ENCODE measurements at regions not wholly inside any gene's neighbourhood (a gene's known extent, or its start where the extent isn't known, plus 50 kb on each side); places are given as distances from the start of the nearest gene placed in this dataset.

DNA sequence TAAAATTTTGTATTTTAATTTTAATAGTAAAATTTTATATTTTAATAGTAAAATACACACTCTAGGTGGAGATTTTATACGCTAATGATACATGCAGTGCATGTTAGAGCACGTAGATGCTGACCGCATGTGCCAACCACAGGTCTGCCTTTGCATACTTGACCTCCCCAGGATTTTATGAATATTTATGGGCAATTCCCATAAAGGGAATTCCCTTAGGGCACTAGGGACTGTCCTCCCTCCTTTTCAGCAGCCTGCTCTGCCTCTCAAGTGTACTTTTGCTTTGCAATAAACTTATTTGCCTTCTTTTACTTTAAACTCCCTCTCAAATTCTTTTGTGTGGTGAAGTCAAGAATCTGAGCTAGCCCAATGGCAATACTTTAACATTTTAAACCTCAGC, 217.7 kb upstream of the CDH8 start:
- H3K27me3 Mint-ChIP-seq, result no peaks in the 10 kb centered on the region
- DNase-seq (no peak), ATAC-seq (no peak)
- H3K4me1 Mint-ChIP-seq, result no peaks in the 10 kb centered on the region
- H3K4me3 Mint-ChIP-seq, result no peak overlapping the region
- H3K9me3 Mint-ChIP-seq, result peaks cover 4 to 25% of the 10 kb centered on the region in 2 donors
- no peak overlapping the region for H3K27ac Mint-ChIP-seq

DNA sequence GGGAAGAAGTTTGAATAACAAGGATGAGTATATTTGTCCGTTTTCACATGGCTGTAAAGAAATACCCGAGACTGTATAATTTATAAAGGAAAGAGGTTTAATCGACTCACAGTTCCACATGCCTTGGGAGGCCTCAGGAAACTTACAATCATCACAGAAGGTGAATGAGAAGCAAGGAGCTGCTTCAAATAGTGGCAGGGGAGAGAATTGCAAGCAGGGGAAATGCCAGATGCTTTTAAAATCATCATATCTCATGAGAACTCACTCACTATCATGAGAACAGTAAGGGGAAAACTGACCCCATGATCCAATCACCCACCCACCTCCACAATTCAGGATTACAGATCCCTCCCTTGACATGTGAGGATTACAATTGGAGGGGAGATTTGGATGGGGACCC, 212.8 kb upstream of the CDH8 start:
- no peak overlapping the region for H3K4me3 Mint-ChIP-seq
- H3K27me3 Mint-ChIP-seq, result no peaks in the 10 kb centered on the region
- ATAC-seq (no peak), DNase-seq (no peak)
- H3K9me3 Mint-ChIP-seq, result peaks cover 15 to 23% of the 10 kb centered on the region in 2 donors
- H3K4me1 Mint-ChIP-seq, result no peaks in the 10 kb centered on the region
- H3K27ac Mint-ChIP-seq, result no peak overlapping the region

DNA sequence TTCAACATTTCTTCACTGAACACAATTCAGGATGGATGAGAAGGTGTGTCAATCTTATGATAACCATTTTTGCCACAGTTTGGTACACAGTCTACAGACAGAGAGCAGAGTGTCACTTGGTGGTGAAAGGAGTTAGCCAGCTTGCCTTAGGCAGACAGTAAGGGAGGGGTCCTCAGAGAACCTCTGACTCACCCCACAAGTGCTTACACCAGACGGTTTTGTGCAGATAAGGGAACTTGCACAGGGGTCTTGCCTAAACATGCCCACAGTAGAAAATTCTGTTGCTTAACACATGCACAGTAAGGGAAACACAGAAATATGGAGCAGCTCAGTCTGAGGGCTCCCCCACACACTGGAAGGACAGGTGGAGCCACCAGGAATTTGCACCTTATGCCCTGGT, 204.5 kb upstream of the CDH8 start:
- no peak overlapping the region for H3K4me3 Mint-ChIP-seq
- DNase-seq (no peak), ATAC-seq (no peak)
- H3K4me1 Mint-ChIP-seq, result no peaks in the 10 kb centered on the region
- H3K27ac Mint-ChIP-seq, result no peak overlapping the region
- H3K27me3 Mint-ChIP-seq, result no peaks in the 10 kb centered on the region
- H3K9me3 Mint-ChIP-seq, result peaks cover 13 to 18% of the 10 kb centered on the region in 2 donors

DNA sequence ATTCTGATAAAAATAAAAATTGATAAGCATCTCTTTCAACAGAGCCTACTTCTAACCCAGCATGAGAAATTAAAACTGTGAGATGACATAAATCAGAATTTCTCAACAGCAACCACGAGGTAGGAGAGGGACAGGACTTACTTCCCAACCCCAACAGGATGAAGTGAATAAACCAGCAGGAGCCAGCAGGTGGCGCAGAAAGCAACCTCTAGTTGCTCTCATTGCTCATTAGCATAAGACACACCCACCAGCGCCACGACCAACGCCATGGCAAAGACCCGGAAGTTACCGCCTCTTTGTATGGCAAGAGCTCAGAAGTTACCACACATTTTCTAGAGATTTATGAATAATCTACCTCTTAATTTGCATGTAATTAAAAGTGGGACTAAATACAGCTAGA, 189.4 kb upstream of the CDH8 start:
- peak; percentile 1 to 17 for DNase-seq
- peak; percentile 26 for ATAC-seq

DNA sequence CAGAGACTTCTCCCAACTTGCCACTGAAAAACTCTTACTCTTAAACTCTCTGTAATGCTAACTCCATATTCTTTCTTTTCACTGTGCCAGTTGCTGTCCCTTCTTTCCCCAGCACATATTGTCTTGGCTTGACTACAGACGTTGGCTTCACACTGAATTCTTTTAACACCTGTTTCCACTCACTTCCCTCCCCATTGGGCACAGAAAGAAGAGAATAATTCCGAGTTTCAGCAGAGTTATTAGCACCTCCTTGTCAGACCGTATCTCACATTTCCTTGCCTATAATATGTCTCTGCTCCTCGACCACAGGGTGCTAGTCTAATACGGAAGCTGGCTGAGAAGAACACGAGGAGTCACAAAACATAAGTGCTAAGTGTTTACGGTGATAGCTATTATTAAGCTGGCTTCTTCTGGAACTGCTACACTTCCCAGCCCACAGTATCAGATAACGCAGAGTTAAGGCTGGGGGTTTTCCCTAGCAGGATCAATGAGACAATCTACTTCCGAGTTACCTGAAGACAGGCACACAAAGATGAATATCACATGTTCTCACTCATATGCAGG, 188.5 kb upstream of the CDH8 start:
- H3K4me3 Mint-ChIP-seq, result no peak overlapping the region
- no peaks in the 10 kb centered on the region for H3K27me3 Mint-ChIP-seq
- no peak overlapping the region for H3K27ac Mint-ChIP-seq
- ATAC-seq (no peak), DNase-seq (no peak)
- H3K9me3 Mint-ChIP-seq, result peaks cover 9 to 20% of the 10 kb centered on the region in 2 donors
- no peaks in the 10 kb centered on the region for H3K4me1 Mint-ChIP-seq

More for the DNA sequence above, 189.4 kb upstream of the CDH8 start:
- Mint-ChIP-seq H3K4me3 (no peak overlapping the region), H3K4me1 (no peaks in the 10 kb centered on the region), H3K27ac (no peak overlapping the region), H3K9me3 (peaks cover 7 to 15% of the 10 kb centered on the region in 2 donors), H3K27me3 (no peaks in the 10 kb centered on the region)

DNA sequence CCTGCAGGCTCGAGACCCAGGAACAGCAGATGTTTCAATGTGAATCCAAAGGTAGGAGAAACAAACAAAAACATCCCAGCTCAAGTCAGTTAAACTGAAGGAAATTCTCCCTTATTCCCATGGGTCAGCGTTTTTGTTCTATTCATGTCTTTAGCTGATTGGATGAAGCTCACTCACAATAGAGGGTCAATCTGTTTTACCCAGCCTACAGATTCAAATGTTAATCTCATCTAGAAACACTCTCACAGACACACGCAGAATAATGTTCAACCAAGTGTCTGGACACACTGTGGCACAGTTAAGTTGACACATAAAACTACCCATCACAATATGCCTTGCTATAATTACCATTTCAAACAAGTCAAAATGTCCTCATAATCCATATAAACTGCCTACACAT, 180.6 kb upstream of the CDH8 start:
- DNase-seq, result no peak
- Mint-ChIP-seq H3K9me3 (peaks cover 33 to 34% of the 10 kb centered on the region in 2 donors), H3K4me1 (no peaks in the 10 kb centered on the region), H3K27me3 (no peaks in the 10 kb centered on the region), H3K4me3 (no peak overlapping the region), H3K27ac (no peak overlapping the region)
- ATAC-seq, result no peak

DNA sequence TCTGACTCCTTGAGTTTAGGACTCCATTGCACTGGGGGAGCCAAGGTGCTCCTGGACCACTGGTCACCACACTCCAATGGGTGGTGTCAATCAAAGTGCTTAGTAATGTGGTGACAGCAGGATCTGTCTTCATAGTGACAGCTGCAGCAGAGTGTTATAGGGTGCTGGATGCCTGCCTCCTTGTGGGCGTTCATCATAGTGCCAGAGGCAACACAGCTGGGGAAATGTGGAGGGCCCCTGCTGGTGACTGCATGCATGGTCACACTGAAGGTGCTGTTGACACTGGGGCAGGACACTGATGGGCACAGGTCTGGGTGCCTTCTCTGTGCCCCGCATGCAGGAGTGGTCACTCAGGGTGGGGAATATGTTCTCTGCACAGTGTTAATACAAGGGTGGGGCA, 177.5 kb upstream of the CDH8 start:
- no peaks in the 10 kb centered on the region for H3K4me1 Mint-ChIP-seq

DNA sequence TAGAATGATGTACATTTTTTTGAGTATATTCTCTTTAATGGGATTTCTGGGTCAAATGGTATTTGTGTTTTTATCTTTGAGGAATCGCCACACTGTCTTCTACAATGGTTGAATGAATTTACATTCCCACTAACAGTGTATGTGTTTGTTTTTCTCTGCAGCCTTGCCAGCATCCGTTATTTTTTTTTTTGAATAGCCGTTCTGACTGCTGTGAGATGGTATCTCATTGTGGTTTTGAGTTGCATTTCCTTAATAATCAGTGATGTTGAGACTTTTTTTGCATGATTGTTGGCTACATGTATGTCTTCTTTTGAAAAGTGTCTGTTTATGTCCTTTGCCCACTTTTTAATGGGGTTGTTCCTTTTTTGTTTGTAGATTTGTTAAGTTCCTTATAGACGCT, 172.7 kb upstream of the CDH8 start:
- DNase-seq (no peak), ATAC-seq (no peak)
- H3K4me1 Mint-ChIP-seq, result no peaks in the 10 kb centered on the region
- H3K4me3 Mint-ChIP-seq, result no peak overlapping the region
- no peaks in the 10 kb centered on the region for H3K27me3 Mint-ChIP-seq
- peaks cover 27 to 48% of the 10 kb centered on the region in 2 donors for H3K9me3 Mint-ChIP-seq
- no peak overlapping the region for H3K27ac Mint-ChIP-seq

More for the DNA sequence above, 177.5 kb upstream of the CDH8 start:
- no peak for ATAC-seq
- Mint-ChIP-seq H3K4me3 (no peak overlapping the region), H3K27ac (no peak overlapping the region), H3K9me3 (peaks cover 38 to 46% of the 10 kb centered on the region in 2 donors), H3K27me3 (no peaks in the 10 kb centered on the region)
- DNase-seq, result no peak

DNA sequence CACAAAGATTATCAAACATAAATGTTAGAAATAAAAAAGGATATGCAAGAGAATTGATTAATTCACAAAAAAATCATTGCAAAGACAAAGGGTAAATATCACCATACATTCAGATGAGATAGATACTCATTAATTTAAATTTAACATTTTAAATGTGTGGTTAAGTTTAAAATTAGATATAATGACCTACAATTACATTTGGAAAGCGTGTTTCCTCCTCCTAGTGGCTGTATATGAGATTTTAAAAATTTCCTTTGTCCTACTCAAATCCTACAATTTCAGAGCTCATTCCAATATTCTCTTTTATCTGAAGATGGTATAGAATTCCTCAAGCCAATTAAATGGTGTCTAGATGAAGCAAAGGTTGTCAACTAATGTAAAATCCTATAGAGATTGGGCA, 169.2 kb upstream of the CDH8 start:
- H3K27ac Mint-ChIP-seq, result no peak overlapping the region
- DNase-seq, result no peak
- H3K9me3 Mint-ChIP-seq, result peaks cover 10 to 22% of the 10 kb centered on the region in 2 donors
- no peak for ATAC-seq
- H3K4me1 Mint-ChIP-seq, result no peaks in the 10 kb centered on the region
- H3K27me3 Mint-ChIP-seq, result no peaks in the 10 kb centered on the region
- H3K4me3 Mint-ChIP-seq, result no peak overlapping the region

DNA sequence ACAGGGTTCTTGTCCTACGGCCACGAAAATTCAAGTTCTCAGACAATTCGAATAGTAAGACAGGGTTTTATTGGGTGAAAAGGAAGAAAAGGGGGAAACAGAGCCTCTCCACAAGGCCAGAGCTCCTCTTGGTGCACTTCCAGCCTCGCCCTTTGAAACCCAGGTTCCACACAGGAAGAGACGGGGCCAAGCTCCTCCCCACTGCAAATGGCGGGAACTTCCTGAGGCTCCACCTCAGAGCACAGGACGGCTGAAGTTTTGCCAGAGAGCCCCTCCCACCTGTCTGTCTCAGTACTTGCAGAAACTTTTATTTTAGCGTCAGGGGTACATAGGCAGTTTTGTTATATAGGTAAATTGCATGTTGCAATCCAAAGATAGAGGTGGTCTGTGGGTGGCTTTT, 165.7 kb upstream of the CDH8 start:
- no peaks in the 10 kb centered on the region for H3K4me1 Mint-ChIP-seq
- ATAC-seq (no peak), DNase-seq (no peak)
- no peaks in the 10 kb centered on the region for H3K27me3 Mint-ChIP-seq
- no peak overlapping the region for H3K4me3 Mint-ChIP-seq
- no peak overlapping the region for H3K27ac Mint-ChIP-seq
- H3K9me3 Mint-ChIP-seq, result peaks cover 11 to 12% of the 10 kb centered on the region in 2 donors

DNA sequence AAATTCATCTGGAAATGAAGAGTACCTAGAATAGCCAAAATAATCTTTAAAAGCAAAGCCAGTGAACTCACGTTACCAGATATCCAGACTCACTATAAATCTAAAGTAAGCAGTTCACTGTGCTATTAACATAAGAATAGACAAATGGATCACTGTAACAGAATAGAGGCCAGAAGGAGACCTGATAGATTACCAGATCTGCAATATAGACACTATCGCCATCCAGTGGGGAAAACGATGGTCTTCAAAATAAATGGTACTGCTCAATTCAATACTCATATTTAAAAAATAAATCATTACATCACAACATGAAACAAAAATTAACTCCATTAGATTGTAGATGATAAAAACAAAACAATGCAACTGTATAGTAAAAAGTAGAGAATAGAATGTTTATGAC, 158.6 kb upstream of the CDH8 start:
- no peak overlapping the region for H3K4me3 Mint-ChIP-seq
- DNase-seq (no peak), ATAC-seq (no peak)
- H3K27ac Mint-ChIP-seq, result no peak overlapping the region
- no peaks in the 10 kb centered on the region for H3K4me1 Mint-ChIP-seq
- peaks cover 10 to 17% of the 10 kb centered on the region in 2 donors for H3K9me3 Mint-ChIP-seq
- H3K27me3 Mint-ChIP-seq, result no peaks in the 10 kb centered on the region

DNA sequence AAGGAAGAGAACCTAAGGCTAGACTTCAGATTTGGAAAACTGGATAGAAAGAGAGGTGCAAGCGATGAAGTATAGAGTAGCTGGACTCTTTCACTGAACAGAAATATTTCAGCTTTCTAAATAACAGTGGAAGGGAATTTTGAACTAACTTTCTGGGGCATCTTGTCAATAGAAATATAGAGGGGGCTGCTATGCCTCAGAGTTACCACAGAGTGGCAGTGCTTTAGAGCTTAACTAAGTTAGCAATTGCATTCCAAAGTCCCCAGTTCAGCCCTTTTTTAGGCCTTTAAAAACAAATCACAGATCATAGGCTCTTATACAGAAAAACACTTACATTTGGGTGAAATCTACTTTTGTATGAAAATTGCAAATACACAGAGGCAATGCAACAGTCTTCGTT, 154.2 kb upstream of the CDH8 start:
- Mint-ChIP-seq H3K4me3 (no peak overlapping the region), H3K27ac (no peak overlapping the region)
- ATAC-seq, result no peak

DNA sequence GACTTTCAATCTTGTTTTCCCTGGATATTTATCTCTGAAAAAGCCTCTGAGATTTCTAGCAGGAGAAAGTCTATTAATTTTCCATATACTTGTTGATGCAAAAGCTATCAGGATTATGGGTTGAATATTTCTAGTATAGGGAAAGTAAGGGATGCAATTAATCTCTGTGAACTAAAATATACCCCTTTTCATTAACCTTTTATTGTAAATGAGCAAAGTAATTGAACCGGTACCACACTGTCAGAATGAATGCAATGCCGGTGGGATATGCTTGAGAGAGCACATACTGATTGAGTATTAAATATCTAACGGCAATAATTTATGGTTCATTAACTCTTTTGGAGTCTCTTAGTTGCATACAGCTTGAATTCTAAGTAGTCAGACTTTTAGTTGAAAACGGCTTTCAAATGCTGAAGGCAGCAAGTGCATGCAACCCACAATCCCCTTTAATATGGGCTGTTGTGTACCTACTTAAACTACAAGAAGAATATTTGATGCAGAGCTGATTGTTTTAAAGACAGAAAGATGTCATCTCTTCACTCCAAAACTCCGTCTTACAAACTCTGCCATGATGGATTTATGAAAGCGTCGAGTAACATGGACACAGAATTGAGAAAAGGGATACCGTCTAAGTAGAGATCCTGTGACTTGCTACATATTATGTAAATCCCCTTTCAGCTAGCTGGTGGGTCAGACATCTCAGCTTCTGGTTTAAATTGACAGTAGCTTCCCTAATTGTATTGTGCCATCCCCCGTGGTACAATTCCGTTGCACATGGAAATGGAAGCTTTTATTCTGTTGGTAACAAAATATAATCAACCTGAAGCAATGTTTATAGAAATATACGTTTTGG, 141.3 kb upstream of the CDH8 start:
- ATAC-seq (no peak), DNase-seq (no peak)
- no peaks in the 10 kb centered on the region for H3K27me3 Mint-ChIP-seq
- no peak overlapping the region for H3K27ac Mint-ChIP-seq
- no peaks in the 10 kb centered on the region for H3K4me1 Mint-ChIP-seq
- H3K9me3 Mint-ChIP-seq, result peaks cover 10 to 21% of the 10 kb centered on the region in 2 donors
- no peak overlapping the region for H3K4me3 Mint-ChIP-seq

More for the DNA sequence above, 154.2 kb upstream of the CDH8 start:
- Mint-ChIP-seq H3K27me3 (no peaks in the 10 kb centered on the region), H3K9me3 (peaks cover 19% of the 10 kb centered on the region in 2 donors), H3K4me1 (no peaks in the 10 kb centered on the region)
- no peak for DNase-seq

DNA sequence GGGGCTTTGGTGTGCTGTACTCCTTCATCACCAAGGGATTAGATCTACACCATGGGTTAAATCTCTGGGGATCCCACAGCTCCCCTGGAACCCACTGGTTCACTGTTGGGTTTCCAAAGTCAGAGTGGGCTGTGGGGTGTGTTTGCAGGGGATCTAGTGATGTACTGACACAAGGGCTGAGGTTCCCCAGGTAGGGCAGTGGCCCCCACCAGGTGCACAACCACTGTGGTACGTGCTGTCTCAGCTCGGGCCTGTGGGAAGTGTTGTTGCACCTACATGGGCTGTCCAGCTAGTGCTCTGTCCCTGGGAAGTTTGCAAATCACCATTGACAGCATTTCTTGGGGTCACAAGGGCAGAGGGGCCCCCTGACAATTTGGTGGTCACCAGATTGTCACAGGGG, 134.4 kb upstream of the CDH8 start:
- no peak overlapping the region for H3K27ac Mint-ChIP-seq
- peaks cover 5 to 28% of the 10 kb centered on the region in 2 donors for H3K9me3 Mint-ChIP-seq
- ATAC-seq (no peak), DNase-seq (no peak)
- H3K4me1 Mint-ChIP-seq, result no peaks in the 10 kb centered on the region
- no peak overlapping the region for H3K4me3 Mint-ChIP-seq
- H3K27me3 Mint-ChIP-seq, result no peaks in the 10 kb centered on the region

DNA sequence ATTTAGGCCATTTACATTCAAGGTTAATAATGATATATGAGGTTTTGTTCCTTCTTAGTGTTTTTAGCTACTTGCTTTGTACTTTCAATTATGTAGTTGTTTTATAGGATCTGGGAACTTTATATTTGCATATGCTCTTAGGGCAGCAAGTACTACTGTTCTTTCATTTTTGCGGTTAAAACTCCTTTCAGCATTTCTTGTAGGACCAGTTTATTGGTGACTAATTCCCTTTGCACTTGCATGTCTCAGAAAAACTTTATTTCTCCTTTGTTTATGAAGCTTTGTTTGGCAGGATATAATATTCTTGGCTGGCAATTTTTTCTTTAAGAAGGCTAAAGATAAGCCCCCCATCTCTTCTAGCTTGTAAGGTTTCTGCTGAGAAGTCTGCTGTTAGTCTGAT, 131.3 kb upstream of the CDH8 start:
- Mint-ChIP-seq H3K4me3 (no peak overlapping the region), H3K9me3 (peaks cover 6 to 28% of the 10 kb centered on the region in 2 donors), H3K27ac (no peak overlapping the region)

DNA sequence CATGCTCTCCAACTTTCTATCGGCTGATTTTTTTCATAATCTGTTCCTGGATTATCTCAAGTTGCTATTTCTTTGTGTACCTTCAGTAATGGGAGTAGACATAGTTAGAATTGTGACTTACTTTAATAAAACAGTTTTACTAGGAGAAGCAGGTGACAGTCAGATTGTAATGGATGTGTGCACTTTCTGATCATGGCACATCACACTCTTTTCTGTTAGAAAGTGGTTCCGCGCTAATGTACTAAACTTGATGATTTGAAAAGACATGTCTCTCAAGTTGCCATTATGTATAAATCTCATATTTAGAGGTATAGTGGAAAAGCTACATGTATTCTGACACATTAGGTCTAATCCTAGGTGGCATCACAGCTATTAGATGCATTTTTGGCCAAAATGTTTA, 121.3 kb upstream of the CDH8 start:
- Mint-ChIP-seq H3K27me3 (no peaks in the 10 kb centered on the region), H3K27ac (no peak overlapping the region)

More for the DNA sequence above, 131.3 kb upstream of the CDH8 start:
- Mint-ChIP-seq H3K27me3 (no peaks in the 10 kb centered on the region), H3K4me1 (no peaks in the 10 kb centered on the region)
- no peak for ATAC-seq
- DNase-seq, result no peak

More for the DNA sequence above, 121.3 kb upstream of the CDH8 start:
- ATAC-seq (no peak), DNase-seq (no peak)
- Mint-ChIP-seq H3K4me1 (no peaks in the 10 kb centered on the region), H3K4me3 (no peak overlapping the region), H3K9me3 (peaks cover 0 to 6% of the 10 kb centered on the region in 2 donors)

Measured in stimulated activated naive CD8-positive, alpha-beta T cell treated with anti-CD3 and anti-CD28 coated beads, Interleukin-15, amount 100 ng/mL, for 72 hours (primary cell).